Activated CD8-positive, alpha-beta T cell treated with anti-CD3 and anti-CD28 coated beads for 36 hours (primary cell): ENCODE measurements at regions not wholly inside any gene's neighbourhood (a gene's known extent, or its start where the extent isn't known, plus 50 kb on each side); places are given as distances from the start of the nearest gene placed in this dataset.

Experiments used
- ATAC-seq: fragments of 200-7000 bp; cut with Tn5 transposase; one replicate; pipeline ENCODE4 v1.10.0; 2021; ENCODE audit warnings: mild to moderate bottlenecking, moderate library complexity
- CTCF ChIA-PET: fragments of 350-600 bp; sonication (Branson Sonifier 250); formaldehyde crosslinking; loops from one replicate; lab custom pipeline; 2021; ENCODE audit warnings: antibody characterized with exemption; lab: Charles Lee
- POLR2A ChIA-PET: fragments of 350-600 bp; sonication (Branson Sonifier 250); formaldehyde crosslinking; loops from one replicate; lab custom pipeline; 2021; ENCODE audit warnings: antibody characterized with exemption; lab: Charles Lee
- DNase-seq: peaks from one replicate; pipeline ENCODE4 v3.0.0-alpha.2; 2020
- H3K27ac Mint-ChIP-seq: one replicate; pipeline ENCODE4 v1.8.0; 2021; ENCODE audit warnings: mild to moderate bottlenecking, mixed read lengths
- H3K27me3 Mint-ChIP-seq: one replicate; pipeline ENCODE4 v1.8.0; 2021; ENCODE audit warnings: mixed read lengths
- H3K36me3 Mint-ChIP-seq: one replicate; pipeline ENCODE4 v1.8.0; 2021; ENCODE audit warnings: low read depth, mixed read lengths
- H3K4me1 Mint-ChIP-seq: one replicate; pipeline ENCODE4 v1.8.0; 2021; ENCODE audit warnings: low read depth, mixed read lengths
- H3K4me3 Mint-ChIP-seq: one replicate; pipeline ENCODE4 v1.8.0; 2021; ENCODE audit warnings: mild to moderate bottlenecking, moderate library complexity, mixed read lengths
- H3K9me3 Mint-ChIP-seq: one replicate; pipeline ENCODE4 v1.8.0; 2021; ENCODE audit warnings: mixed read lengths
- CTCF ChIP-seq: fragments of 200-600 bp; IDR thresholded peaks from one replicate; pipeline ENCODE4 v1.8.0; 2022; ENCODE audit warnings: antibody characterized with exemption, mild to moderate bottlenecking
- intact Hi-C: fragments of 100-400 bp; cut with micrococcal nuclease; formaldehyde crosslinking; loops from one replicate; pipeline ENCODE4 v1.10.0; 2022

GRCh38 chr5:110258460-110259216 lies 467.8 kb downstream of the TMEM232 start:
- H3K4me1 Mint-ChIP-seq, result no peaks in the 10 kb centered on the region
- no peak for DNase-seq
- ChIA-PET CTCF (no interaction called here), POLR2A (no interaction called here)
- H3K9me3 Mint-ChIP-seq, result no peaks in the 10 kb centered on the region
- intact Hi-C loops, result no loop called here
- H3K27me3 Mint-ChIP-seq, result no peaks in the 10 kb centered on the region
- no peak for TF ChIP-seq CTCF
- H3K4me3 Mint-ChIP-seq, result no peak overlapping the region
- no peak for ATAC-seq
- no peaks in the 10 kb centered on the region for H3K36me3 Mint-ChIP-seq
- no peak overlapping the region for H3K27ac Mint-ChIP-seq

GRCh38 chr5:110262749-110263148 lies 463.7 kb downstream of the TMEM232 start:
- no peak for TF ChIP-seq CTCF
- H3K36me3 Mint-ChIP-seq, result no peaks in the 10 kb centered on the region
- CTCF ChIA-PET, result no interaction called here
- POLR2A ChIA-PET, result no interaction called here
- H3K4me1 Mint-ChIP-seq, result no peaks in the 10 kb centered on the region
- intact Hi-C loops, result no loop called here
- H3K27ac Mint-ChIP-seq, result no peak overlapping the region
- no peaks in the 10 kb centered on the region for H3K9me3 Mint-ChIP-seq
- DNase-seq, result no peak
- H3K4me3 Mint-ChIP-seq, result no peak overlapping the region
- no peak for ATAC-seq
- H3K27me3 Mint-ChIP-seq, result no peaks in the 10 kb centered on the region

GRCh38 chr5:110264661-110265060 lies 461.8 kb downstream of the TMEM232 start:
- Mint-ChIP-seq H3K4me3 (no peak overlapping the region), H3K27me3 (no peaks in the 10 kb centered on the region), H3K4me1 (peaks cover 2% of the 10 kb centered on the region), H3K36me3 (no peaks in the 10 kb centered on the region), H3K9me3 (no peaks in the 10 kb centered on the region), H3K27ac (no peak overlapping the region)
- intact Hi-C loops, result no loop called here
- DNase-seq, result no peak
- ATAC-seq, result no peak
- POLR2A ChIA-PET, result no interaction called here
- CTCF ChIA-PET, result no interaction called here
- no peak for TF ChIP-seq CTCF

- no peak for ATAC-seq
- no peak for DNase-seq
- H3K9me3 Mint-ChIP-seq, result no peaks in the 10 kb centered on the region
- ChIA-PET POLR2A (no interaction called here), CTCF (no interaction called here)
- no peaks in the 10 kb centered on the region for H3K36me3 Mint-ChIP-seq
- no peak overlapping the region for H3K27ac Mint-ChIP-seq
- TF ChIP-seq CTCF, result no peak
- peaks cover 2% of the 10 kb centered on the region for H3K4me1 Mint-ChIP-seq
- H3K27me3 Mint-ChIP-seq, result no peaks in the 10 kb centered on the region
- no peak overlapping the region for H3K4me3 Mint-ChIP-seq
- intact Hi-C loops, result no loop called here
These were observed 461.3 kb downstream of the TMEM232 start for GRCh38 chr5:110265162-110265561.

- no peaks in the 10 kb centered on the region for H3K27me3 Mint-ChIP-seq
- no peak for ATAC-seq
- CTCF ChIA-PET, result interaction anchor here (1.6 kb wide), 1 partner anchor 16 kb away, joined by 5 read pairs; no protein-coding TSS in a partner anchor
These were observed 458.8 kb downstream of the TMEM232 start for GRCh38 chr5:110267714-110268113.

More at GRCh38 chr5:110267714-110268113, 458.8 kb downstream of the TMEM232 start:
- Mint-ChIP-seq H3K27ac (no peak overlapping the region), H3K4me1 (peaks cover 2% of the 10 kb centered on the region), H3K36me3 (no peaks in the 10 kb centered on the region), H3K9me3 (no peaks in the 10 kb centered on the region), H3K4me3 (no peak overlapping the region)
- no peak for DNase-seq
- POLR2A ChIA-PET, result no interaction called here
- TF ChIP-seq CTCF, result no peak
- intact Hi-C loops, result no loop called here
